ENCODE measurements at regions not wholly inside any gene's neighbourhood (a gene's known extent, or its start where the extent isn't known, plus 50 kb on each side); places are given as distances from the start of the nearest gene placed in this dataset.

DNA sequence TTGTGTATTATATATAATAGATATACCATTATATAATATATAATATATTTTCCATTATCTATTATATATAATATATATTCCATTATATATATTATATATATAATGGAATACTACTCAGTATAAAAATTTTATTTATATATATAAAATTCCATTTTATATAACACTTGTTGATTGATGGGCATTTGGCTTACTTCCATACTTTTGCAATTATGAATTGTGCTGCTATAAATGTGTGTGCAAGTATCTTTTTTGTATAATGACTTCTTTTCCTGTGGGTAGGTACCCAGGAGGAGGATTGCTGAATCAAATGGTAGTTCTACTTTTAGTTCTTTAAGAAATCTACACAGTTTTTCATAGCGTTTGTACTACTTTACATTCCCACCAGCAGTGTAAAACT, 1211.1 kb downstream of the NCAM2 start:
- TF ChIP-seq, protein P1, sequence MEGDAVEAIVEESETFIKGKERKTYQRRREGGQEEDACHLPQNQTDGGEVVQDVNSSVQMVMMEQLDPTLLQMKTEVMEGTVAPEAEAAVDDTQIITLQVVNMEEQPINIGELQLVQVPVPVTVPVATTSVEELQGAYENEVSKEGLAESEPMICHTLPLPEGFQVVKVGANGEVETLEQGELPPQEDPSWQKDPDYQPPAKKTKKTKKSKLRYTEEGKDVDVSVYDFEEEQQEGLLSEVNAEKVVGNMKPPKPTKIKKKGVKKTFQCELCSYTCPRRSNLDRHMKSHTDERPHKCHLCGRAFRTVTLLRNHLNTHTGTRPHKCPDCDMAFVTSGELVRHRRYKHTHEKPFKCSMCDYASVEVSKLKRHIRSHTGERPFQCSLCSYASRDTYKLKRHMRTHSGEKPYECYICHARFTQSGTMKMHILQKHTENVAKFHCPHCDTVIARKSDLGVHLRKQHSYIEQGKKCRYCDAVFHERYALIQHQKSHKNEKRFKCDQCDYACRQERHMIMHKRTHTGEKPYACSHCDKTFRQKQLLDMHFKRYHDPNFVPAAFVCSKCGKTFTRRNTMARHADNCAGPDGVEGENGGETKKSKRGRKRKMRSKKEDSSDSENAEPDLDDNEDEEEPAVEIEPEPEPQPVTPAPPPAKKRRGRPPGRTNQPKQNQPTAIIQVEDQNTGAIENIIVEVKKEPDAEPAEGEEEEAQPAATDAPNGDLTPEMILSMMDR (IDR thresholded peaks at IDR 0.05; ENCODE audit: low read depth, low read length) = no peak
- no peak for TF ChIP-seq EZH2phosphoT487 (IDR thresholded peaks at IDR 0.05; ENCODE audit: low read depth)

All from OCI-LY3 (cell line).